HCT116 (cell line): ENCODE measurements at regions not wholly inside any gene's neighbourhood (a gene's known extent, or its start where the extent isn't known, plus 50 kb on each side); places are given as distances from the start of the nearest gene placed in this dataset.

Source experiments
- CEBPB ChIP-seq: IDR thresholded peaks from 2 replicates; pipeline ENCODE4 v1.6.1; 2012; ENCODE audit warnings: low read depth
- EGR1 ChIP-seq: IDR thresholded peaks from 2 replicates; pipeline ENCODE4 v1.6.1; 2012; ENCODE audit warnings: low read depth
- ELF1 ChIP-seq: IDR thresholded peaks from 2 replicates; pipeline ENCODE4 v1.6.1; 2012; ENCODE audit warnings: low read depth, borderline replicate concordance
- EZH2 ChIP-seq: fragments of 200-600 bp; sonication (generic); IDR thresholded peaks from 2 replicates; pipeline ENCODE4 v1.6.1; 2017; ENCODE audit warnings: antibody characterized with exemption, mixed run types
- POLR2A ChIP-seq: IDR thresholded peaks from 2 replicates; pipeline ENCODE4 v1.7.0; 2011; ENCODE audit warnings: borderline replicate concordance; ENCODE audit not compliant: insufficient read depth, insufficient read length; ENCODE audit errors: extremely low read depth
- RAD21 ChIP-seq: IDR thresholded peaks from 2 replicates; pipeline ENCODE4 v1.6.1; 2012; ENCODE audit warnings: low read depth, mild to moderate bottlenecking
- TF ChIP-seq, protein P1 (sequence below), 3 experiments: fragments of 200-600 bp in 1 of 3; sonication (generic) in 1 of 3; IDR thresholded peaks in 2 of 3; conservative IDR thresholded peaks in 1 of 3; 2 replicates each; pipeline ENCODE4 v1.5.1; 2012 to 2017; ENCODE audit warnings: low read depth in 2 of 3, low read length in 2 of 3, antibody characterized with exemption in 1 of 3, borderline replicate concordance in 1 of 3, control low read depth in 1 of 3, mild to moderate bottlenecking in 1 of 3, mixed read lengths in 1 of 3, mixed run types in 1 of 3, moderate library complexity in 1 of 3; ENCODE audit not compliant: insufficient read depth in 1 of 3
- TF ChIP-seq, protein P2 (sequence below): IDR thresholded peaks from 2 replicates; pipeline ENCODE4 v1.6.1; 2012; ENCODE audit warnings: low read depth

DNA sequence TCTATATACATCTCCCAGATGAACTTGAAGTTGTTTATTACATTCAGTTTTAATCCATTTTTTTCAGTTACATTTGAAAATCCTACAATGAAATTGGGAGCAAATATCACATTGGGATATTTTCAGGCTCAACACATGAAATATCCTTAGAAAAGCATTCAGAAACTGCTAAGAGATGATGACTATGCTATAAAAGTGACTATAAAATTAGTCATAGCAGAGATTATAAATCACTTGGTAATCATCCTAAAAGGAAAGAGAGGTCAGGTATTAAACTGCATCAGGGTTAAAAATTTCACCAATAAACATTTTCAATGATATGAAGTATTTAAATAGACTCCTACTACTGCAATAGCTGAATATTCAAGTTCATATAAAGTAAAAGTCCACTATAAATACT, 987.7 kb downstream of the GRIK2 start:
- TF ChIP-seq POLR2A: no peak
- TF ChIP-seq, protein P1, sequence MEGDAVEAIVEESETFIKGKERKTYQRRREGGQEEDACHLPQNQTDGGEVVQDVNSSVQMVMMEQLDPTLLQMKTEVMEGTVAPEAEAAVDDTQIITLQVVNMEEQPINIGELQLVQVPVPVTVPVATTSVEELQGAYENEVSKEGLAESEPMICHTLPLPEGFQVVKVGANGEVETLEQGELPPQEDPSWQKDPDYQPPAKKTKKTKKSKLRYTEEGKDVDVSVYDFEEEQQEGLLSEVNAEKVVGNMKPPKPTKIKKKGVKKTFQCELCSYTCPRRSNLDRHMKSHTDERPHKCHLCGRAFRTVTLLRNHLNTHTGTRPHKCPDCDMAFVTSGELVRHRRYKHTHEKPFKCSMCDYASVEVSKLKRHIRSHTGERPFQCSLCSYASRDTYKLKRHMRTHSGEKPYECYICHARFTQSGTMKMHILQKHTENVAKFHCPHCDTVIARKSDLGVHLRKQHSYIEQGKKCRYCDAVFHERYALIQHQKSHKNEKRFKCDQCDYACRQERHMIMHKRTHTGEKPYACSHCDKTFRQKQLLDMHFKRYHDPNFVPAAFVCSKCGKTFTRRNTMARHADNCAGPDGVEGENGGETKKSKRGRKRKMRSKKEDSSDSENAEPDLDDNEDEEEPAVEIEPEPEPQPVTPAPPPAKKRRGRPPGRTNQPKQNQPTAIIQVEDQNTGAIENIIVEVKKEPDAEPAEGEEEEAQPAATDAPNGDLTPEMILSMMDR (IDR thresholded peaks at IDR 0.05 in 2 of 3, conservative IDR thresholded peaks at IDR 0.05 in 1 of 3; ENCODE audit: borderline replicate concordance in 1 of 3, insufficient read depth in 1 of 3, low read depth in 2 of 3, low read length in 2 of 3): no peak
- no peak for TF ChIP-seq ELF1
- no peak for TF ChIP-seq CEBPB
- TF ChIP-seq RAD21: no peak
- TF ChIP-seq, protein P2, sequence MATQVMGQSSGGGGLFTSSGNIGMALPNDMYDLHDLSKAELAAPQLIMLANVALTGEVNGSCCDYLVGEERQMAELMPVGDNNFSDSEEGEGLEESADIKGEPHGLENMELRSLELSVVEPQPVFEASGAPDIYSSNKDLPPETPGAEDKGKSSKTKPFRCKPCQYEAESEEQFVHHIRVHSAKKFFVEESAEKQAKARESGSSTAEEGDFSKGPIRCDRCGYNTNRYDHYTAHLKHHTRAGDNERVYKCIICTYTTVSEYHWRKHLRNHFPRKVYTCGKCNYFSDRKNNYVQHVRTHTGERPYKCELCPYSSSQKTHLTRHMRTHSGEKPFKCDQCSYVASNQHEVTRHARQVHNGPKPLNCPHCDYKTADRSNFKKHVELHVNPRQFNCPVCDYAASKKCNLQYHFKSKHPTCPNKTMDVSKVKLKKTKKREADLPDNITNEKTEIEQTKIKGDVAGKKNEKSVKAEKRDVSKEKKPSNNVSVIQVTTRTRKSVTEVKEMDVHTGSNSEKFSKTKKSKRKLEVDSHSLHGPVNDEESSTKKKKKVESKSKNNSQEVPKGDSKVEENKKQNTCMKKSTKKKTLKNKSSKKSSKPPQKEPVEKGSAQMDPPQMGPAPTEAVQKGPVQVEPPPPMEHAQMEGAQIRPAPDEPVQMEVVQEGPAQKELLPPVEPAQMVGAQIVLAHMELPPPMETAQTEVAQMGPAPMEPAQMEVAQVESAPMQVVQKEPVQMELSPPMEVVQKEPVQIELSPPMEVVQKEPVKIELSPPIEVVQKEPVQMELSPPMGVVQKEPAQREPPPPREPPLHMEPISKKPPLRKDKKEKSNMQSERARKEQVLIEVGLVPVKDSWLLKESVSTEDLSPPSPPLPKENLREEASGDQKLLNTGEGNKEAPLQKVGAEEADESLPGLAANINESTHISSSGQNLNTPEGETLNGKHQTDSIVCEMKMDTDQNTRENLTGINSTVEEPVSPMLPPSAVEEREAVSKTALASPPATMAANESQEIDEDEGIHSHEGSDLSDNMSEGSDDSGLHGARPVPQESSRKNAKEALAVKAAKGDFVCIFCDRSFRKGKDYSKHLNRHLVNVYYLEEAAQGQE: no peak
- no peak for TF ChIP-seq EZH2
- TF ChIP-seq EGR1: no peak
